GM19240 (cell line): ENCODE measurements at regions not wholly inside any gene's neighbourhood (a gene's known extent, or its start where the extent isn't known, plus 50 kb on each side); places are given as distances from the start of the nearest gene placed in this dataset.
"Not testable (repeated sequence)": the region's sequence is repeated elsewhere in the genome, so short reads cannot be mapped to it uniquely, and the experiment has no call there.

Experiments
- DNase-seq: peaks from one replicate; pipeline ENCODE4 v3.0.0; 2011; ENCODE audit warnings: low spot score; ENCODE audit not compliant: insufficient read length

DNA sequence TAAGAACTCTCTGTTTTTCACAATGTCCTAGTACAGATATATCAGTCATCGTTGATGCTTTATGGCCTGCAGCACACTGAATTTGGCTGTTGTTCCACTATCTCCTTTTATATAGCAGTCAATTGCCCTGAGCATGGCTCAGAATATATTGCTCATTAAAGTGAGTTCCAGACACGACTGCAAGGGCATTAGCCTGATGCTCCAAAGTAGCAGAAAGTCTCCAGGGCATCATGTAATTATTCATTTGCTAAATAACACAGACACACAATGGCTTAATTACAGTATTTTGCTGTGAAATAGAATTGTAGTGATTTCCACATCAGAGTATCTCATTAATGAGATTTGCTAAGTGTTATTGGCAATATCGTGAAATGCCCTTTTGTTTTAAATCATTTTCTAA, 1167.5 kb downstream of the AACS start:
- DNase-seq = no peak

DNA sequence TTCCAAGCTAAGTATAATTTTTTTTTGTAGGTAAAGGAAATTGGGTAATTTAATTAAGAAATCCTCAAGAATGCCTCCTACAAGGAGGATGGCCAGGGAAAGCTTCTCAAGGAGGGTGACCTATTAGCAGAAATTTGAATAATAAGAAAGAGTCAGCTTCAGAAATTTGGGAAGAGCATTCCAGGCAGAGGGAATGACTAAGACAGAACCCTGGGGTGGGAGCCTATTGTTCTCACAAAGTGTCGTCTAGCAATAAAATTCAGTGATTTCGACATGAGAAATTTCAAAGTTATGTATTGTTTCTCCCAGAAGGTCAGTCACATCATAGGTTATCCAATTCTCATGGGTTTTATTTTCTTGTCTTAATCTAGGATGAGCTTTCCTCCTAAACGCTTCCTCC, 1168.4 kb downstream of the AACS start:
- DNase-seq = no peak

DNA sequence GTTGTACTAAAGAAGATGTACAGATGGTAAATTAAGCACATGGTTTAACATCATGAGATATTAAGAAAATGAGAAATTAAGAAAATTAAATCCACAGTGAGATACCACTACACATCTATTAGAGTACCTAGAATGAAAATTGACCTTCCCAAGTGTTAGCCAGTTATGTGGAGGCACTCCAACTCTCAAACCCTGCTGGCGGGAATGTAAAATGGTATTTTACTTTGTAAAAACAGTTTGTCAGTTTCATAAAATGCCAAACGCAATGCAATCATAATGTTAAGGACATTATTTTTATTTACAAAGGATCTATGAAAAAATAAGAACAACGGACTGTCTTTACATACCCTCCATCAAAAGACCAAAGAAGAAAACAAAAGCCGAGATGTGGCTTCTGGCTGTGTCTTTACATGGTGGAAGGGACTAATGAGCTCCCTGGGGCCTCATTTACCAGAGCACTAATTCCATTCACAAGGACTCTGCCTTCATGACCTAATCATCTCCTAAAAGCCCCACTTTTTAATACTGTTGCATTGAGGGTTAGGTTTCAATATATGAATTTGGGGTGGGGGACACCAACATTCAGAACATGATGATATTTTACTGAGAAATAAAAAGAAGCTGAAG, 1178.7 kb downstream of the AACS start:
- no peak for DNase-seq

DNA sequence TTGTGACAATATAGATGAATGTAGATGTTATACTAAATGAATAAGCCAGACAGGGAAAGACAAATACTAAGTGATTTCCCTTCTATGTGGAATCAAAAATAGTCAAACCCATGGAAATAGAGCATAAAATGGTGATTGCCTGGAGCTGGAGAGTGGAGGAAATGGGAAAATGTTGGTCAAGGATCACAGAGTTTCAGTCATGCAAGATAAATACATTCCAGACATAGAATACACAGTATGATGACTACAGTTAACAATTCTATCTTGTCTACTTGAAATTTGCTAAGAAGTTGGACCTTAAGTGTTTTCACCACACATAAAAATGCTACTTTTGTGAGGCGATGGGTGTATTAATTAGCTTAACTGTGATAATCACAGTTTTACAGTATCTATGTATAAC, 1182.7 kb downstream of the AACS start:
- no peak for DNase-seq

DNA sequence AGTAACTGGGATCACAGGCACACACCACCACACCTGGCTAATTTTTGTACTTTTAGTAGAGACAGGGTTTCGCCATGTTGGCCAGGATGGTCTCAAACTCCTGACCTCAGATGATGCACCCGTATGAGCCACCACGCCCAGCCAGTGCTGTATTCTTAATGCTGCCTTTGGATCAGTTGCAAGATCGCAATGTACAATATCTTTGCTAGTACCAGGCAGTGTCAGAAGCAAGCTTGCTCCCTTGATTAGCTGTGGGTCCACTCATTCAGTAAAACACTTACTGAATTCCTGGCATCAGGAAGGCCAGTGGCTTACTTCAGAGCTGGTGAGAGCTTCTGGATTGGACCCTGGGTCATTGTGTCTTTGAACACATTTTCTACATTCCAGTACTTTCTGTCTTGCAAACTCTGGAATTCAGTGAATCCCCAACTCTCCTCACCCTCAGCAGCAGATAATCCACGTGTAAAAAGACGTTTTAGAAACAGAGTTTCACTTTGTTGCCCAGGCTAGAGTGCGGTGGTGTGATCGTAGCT, 1183.7 kb downstream of the AACS start:
- DNase-seq = no peak

DNA sequence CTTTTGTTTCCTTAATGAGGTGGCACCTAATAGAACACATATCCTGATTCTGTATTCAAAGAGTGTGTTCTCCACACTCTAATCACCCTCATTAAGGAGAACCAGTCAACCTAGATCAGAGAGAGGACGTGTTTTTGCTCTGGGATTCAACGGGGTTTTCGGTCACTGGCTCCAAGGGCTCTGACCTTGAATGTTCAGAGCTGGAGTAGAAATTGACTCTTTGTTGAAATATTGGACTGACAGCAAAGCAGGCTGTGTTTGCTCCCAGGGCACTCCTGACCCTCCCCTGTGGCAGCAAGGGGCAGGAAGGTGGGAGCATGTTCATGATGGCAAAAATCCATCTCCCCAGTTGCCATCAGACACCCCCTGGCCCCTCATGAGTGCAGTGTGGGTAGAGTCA, 1193.0 kb downstream of the AACS start:
- DNase-seq = no peak

DNA sequence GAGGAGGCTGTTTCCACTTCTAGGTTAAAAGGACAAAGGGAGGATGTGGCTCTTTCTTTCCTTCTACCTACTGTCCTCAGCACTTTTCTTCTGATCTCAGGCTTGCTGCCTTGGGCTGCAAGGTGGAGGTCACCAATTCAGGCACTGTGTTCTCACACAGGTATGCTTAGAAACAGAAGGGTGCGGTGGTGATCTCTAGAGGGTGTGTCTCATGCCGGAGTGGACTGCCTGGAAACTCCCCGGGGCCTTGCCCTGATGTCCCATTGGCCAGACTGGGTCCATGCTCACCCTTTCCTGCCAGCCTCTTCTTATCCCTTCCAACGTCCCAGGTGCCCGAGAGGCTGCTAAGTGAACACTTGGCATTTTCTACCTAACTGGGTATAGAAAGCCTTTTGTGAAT, 1197.6 kb downstream of the AACS start:
- no peak for DNase-seq

DNA sequence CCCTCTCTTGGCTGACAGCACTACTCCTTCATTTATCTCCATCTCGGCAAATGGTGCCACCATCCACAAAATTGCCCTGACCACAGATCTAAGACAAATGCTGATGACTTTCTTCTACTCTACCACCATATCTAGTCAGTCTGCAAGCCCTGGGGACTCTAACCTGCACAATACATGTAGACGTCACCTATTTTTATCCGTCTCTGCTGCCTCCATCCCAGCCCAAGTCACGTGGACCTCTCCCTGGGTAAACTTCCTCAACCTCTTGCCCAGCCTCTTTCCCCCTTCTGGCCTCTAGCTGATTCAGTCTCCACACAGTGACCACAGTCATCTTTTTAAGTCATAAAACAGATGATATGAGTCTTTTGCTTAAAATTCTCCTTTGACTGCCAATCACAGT, 1203.0 kb downstream of the AACS start:
- DNase-seq = no peak

DNA sequence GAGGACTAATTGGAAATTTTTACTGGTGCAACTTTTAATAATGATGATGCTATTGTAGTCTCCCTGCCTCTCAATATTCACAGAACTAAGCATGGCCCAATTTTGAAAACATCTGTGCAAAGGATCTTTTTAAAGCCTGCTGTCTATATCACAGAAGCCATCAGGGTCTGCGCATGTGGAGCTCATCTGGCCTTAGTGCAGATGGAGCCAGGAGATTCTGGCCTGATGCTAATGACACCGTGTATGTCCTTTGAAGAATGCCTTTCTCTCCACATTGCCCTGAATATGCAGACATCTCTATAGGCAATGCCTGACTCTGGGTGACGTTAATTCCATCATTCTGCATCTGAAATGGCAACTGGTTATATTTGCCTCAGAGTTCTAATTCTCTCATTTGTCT, 1205.9 kb downstream of the AACS start:
- no peak for DNase-seq

DNA sequence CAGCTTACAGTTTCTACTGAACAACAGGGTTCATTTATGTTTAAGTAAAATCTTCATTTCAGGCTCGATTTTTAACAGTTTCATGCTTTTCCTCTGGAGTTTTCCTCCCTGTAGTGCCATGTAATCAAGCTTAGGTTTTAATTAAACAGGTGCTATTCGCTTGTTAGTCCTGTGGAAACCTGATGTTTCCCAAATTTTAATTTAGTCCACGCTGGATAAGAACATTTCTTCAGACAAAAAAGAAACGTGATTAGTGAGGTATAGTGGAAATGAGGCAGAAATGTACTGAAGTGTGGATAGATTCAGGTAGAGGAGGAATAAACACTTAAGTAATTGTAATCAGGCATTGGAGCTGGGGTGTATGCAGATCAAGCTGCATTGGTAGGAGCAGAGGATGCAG, 1217.5 kb downstream of the AACS start:
- DNase-seq = no peak

DNA sequence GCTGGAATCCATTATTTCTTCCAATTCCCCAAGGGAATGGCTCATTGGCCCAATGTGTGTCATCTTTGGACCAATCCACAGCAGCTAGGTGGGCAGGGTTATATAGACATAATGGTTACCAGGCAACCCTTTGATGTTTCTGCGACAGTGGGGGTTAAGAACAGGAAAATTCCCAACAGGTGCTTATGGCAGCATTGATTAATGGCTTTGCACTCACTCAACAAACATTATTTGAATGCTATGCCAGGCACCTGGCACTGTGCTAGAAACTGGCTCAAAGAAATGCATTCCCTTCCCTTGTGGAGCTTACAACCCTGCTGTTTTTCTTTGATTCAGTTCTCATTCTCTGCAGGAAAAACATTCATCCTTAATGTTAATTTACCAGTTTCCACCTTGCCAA, 1221.0 kb downstream of the AACS start:
- no peak for DNase-seq

DNA sequence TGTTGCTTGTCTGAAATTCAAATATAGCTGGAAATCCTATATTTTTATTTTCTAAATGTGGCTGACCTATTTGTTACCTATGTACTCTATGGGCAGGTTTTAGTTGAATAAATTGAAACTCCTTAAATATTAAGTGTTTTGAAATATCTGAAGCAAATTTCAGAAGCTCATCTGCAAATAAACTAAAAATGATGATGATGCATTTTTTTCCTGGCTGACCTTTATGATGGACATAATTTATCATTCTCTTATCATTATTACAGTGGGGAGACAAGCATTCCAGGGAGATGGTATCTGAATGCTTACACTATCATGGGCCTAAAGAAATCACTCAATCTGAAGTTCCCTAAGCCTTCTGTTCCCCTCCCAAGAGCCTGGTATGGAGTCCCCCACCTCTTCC, 1225.2 kb downstream of the AACS start:
- no peak for DNase-seq

DNA sequence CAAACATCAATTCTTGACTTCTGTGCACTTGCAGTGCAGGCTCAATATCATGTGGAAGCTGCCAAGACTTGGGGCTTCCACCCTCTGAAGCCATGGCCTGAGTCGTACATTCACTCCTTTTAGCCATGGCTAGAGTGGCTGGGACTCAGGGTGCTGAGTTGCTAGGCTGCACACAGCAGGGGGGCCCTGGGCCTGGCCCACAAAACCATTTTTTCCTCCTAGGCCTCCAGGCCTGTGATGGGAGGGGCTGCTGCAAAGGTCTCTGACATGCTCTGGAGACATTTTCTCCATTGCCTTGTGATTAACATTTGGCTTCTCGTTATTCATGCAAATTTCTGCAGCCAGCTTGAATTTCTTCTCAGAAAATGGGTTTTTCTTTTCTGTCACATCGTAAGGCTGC, 1226.8 kb downstream of the AACS start:
- DNase-seq = not testable (repeated sequence)

DNA sequence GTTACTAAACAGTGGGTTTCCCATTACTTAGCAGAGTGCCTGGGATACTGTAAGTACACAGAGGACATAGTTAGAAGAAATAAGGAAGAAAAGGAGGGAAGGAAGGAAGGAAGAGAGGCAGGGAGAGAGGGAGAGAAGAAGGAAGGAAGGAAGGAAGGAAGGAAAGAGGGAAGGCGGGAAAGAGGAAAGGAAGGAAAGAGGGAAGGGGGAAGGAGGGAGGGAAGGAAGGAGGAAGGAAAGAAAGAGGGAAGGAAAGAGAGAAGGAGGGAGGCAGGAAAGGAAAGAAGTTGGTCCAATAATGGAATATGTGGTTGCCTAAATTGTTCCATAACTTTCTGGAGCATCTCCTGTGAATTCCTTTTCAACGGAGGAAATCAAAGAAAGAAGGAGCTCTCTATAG, 1230.4 kb downstream of the AACS start:
- no peak for DNase-seq

DNA sequence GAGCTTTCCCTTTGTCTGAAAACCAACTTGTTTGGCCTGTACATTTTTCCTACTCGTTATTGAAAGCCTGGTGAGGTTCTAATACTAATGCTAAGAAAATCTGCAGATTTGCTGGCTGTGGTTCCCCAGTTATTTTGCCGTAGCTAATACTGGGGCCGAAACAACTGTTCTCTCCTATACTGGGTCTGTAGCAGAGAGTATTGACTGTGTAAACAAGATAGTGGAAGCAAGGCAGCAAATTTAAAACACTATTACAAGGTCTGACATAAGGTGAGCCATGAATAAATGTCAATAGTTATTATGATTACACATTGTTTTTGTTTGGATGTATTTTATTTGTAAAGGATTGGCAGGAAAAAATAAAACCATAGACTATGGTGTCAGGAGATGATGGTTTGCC, 1244.0 kb downstream of the AACS start:
- no peak for DNase-seq

DNA sequence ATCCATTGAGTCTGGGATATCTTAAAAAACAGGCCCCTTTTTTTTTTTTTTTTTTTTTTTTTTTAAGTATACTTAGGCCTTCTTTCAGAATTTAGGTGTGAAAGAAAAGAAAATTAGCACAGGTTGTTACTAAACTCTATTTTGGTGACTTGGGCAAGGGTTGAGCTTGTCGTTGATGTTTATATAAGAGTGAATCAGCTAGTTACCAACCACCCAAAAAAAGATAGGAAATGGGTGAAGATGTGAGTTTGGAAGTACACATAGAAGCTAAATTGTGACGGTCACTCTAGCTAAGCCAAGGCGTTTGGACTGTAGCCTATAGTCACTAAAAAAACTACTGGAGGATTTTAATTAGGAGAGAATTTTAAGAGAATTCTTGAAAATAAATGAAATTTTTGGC, 1247.2 kb downstream of the AACS start:
- no peak for DNase-seq

DNA sequence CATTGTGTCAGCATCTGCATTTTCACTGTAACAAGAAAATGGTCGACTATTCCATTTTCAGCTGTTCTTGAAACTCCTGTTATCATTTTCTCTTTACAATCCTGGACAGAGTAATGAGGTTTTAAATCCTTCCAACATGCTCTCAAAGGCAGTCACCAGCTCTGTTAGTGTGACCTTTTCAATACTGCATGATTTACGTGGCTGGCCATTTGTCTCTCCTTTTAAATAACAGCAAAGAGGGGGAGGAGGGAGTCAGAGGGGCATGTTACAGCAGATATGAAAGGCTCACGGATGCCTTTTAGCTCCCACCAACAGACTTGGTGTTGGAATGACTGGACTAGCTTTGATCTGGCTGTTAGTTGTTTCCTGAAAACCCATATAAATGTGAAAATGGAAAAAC, 1251.2 kb downstream of the AACS start:
- no peak for DNase-seq

DNA sequence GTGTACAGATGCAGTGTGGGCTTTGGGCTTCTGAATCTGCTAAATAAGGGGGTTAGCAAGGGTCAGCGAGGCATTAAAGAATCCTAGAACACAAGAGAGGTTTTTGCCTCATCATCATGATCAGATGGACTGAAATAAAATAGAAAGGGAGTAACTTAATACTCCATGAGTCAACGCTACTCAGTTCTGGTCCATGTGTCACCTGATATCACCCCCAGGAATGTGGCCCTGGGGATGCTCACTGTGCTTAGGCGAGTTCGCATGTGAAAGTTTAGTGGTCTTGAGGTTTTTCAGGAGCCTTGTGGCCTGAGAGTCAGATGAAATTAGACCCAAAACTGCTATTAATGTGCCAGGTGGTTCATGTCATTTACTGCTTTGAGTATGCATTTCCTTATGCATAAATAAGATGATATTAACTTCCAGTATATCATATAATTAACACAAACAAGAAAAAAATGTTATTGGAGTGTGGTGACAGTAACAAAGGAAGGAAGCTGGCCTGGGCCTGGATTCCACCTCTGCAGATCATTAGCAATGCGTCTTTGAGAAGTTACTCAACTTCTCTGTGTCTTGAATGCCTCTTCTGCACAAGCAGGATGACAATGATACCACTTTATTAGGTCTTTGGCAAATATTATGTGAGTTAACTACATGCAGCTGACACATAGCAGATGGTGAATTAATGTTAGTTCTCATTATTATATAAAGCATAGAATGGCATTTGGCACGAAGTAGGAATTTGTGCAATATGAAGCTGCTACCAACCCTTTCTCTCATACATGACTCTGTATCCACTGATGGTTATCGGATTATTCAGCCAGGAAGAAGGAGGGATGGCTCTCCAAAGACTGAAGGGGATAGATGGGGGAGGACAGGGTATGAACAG, 1272.6 kb downstream of the AACS start:
- DNase-seq = no peak

DNA sequence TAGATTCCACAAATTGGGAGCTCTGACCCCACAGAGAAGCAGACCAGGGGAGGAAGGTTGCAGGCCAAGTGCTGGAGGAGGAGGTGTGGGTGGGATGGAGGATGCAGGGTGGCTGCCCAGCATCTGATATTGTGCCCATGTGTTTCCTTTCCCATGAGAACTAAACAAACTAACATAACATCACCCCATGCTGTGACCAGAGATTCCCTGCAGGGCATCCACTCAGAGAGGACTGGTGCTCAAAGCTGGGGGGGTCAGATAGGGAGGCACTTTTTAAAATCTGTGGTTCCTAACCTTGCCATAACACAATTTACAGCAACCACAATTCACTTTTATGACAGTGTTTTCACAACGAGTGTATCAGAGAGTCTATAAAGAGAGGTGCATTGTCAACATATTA, 1277.6 kb downstream of the AACS start:
- DNase-seq = no peak

DNA sequence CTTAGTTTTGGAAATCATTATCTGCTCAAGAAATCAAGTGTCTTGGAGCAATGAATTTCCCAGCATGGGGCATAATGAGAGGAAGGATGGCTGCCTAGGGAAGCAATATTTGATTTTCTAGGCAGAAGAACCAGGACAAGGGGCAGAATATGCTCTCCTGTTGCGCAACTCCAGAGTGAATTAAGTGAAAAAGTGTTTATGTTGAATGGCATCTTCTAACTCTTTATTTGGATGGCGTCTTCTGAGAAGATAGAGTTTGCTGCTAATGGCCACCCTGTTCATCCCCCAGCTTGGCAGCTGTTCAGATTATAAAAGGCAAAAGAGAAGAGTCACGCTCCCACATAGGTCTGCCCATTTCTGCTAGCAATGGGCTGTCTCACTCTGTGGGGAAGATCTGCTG, 1278.1 kb downstream of the AACS start:
- no peak for DNase-seq

DNA sequence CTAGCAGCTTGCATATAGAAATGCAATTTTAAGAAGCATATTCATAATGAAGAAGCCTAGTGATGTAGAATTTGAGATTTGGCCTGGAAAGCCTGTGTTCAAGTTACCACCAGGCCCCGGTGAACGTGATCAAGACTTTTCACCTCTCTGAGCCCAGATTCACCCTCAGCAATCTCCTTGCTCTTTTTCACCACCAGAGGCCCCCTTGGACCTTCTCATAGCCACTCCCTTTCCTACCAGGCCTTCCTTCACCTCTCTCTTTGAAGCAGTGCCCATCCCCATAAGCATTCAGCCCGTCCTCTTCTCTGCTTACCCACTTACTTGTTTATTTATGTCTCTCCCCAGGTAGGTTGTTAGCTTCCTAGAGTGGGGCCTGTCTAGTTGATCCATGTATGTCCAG, 1280.9 kb downstream of the AACS start:
- no peak for DNase-seq

DNA sequence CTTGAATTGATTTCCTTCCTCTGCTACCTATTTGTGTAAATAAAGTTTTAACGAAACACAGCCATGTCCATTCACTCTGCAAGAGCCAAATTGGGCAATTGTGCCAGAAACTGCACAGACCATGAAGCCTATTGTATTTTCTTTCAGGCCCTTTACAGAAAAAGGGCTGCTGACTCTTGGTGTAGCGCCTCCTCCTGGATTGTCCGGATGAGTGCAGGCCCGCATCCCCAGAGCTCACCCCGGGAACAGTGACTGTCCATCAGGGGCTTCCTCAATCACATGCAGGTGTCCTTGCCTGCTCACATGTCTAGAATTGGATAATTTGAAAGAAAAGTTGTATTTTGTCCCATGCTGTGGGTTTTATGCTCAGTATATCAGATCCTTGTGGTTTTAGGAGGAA, 1282.2 kb downstream of the AACS start:
- DNase-seq = no peak

DNA sequence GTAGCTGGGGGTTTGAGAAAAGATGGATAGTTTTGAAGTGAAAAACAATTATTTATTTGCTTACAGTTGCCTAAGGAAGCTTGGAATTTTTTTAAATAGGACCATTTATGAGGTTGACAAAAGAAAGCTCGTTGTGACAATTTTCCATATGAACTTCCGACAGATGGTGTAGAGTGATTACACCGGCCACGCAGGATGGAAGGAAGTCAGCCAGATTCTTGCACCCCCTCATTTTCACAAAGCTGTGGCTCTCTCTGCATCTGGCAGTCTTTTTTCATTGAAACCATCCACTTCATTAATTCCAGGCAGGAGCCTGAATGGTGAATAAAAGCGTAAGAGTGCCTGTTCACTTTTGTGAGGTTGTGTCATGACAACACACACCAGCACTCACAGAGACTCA, 1284.1 kb downstream of the AACS start:
- DNase-seq = no peak
